Astrocyte (in vitro differentiated cells and primary cell): ENCODE measurements at regions not wholly inside any gene's neighbourhood (a gene's known extent, or its start where the extent isn't known, plus 50 kb on each side); places are given as distances from the start of the nearest gene placed in this dataset.

Source experiments
- EZH2 ChIP-seq: IDR thresholded peaks from 2 replicates; pipeline ENCODE4 v1.6.1; 2012; ENCODE audit warnings: mild to moderate bottlenecking, low read length, inconsistent platforms; ENCODE audit not compliant: insufficient read depth
- TF ChIP-seq, protein P1 (sequence below): IDR thresholded peaks from 2 replicates; pipeline ENCODE4 v1.5.1; 2011; ENCODE audit warnings: low read depth, mild to moderate bottlenecking, inconsistent platforms, low read length, moderate library complexity; ENCODE audit not compliant: insufficient read depth

DNA sequence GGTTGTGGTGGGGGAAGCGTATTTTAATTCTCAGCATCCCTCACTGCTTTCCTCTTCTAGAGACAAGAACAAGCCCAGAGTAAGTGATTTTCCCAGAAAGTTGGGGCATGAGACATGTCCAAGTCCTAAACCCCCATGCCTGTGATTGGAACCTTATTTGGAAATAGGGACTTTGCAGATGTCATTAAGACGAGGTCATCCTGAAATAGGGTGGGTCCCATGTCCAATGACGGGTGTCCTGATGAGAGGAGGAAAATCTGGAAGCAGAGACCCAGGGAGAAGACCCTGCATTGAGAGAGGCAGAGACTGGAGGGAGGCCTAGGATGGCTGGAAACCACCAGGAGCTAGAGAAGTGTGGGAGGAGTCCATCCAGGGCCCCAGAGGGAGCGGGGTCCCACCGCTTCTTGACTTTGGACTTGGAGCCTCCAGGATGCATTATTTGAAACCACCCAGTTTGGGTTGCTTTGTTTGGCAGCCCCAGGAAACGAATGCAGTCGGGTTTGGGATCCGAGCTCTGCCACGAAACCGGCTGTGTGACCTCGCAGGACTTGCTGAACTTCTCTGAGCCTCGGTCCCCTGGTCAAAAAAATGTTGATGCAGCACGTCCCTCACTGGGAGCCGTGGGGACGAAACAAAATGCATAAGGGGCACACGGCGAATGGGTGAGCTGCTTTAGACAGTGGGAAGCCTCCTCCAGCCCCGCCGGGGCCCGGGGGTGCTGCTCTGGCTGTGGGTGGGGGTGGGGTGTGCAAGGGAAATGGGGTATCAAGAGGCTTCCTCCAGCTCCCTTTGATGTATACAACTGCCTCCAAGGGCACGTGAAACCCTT is 113.9 kb downstream of the CPZ start:
- TF ChIP-seq, protein P1, sequence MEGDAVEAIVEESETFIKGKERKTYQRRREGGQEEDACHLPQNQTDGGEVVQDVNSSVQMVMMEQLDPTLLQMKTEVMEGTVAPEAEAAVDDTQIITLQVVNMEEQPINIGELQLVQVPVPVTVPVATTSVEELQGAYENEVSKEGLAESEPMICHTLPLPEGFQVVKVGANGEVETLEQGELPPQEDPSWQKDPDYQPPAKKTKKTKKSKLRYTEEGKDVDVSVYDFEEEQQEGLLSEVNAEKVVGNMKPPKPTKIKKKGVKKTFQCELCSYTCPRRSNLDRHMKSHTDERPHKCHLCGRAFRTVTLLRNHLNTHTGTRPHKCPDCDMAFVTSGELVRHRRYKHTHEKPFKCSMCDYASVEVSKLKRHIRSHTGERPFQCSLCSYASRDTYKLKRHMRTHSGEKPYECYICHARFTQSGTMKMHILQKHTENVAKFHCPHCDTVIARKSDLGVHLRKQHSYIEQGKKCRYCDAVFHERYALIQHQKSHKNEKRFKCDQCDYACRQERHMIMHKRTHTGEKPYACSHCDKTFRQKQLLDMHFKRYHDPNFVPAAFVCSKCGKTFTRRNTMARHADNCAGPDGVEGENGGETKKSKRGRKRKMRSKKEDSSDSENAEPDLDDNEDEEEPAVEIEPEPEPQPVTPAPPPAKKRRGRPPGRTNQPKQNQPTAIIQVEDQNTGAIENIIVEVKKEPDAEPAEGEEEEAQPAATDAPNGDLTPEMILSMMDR: no peak
- TF ChIP-seq EZH2: no peak
